GM21576 (cell line): ENCODE measurements at regions not wholly inside any gene's neighbourhood (a gene's known extent, or its start where the extent isn't known, plus 50 kb on each side); places are given as distances from the start of the nearest gene placed in this dataset.
"Not testable (repeated sequence)": the region's sequence is repeated elsewhere in the genome, so short reads cannot be mapped to it uniquely, and the experiment has no call there.

ENCODE experiments used
- ATAC-seq: cut with Tn5 transposase; IDR thresholded peaks from one replicate; pipeline ENCODE4 v1.9.1; 2021; ENCODE audit warnings: mild to moderate bottlenecking, moderate library complexity; ENCODE audit not compliant: unreplicated experiment

- no peak for ATAC-seq
Observed at GRCh38 chr10:2392145-2392812, 655.0 kb upstream of the ADARB2 start.

GRCh38 chr10:2387672-2388071 is 650.3 kb upstream of the ADARB2 start:
- ATAC-seq, result no peak

- ATAC-seq, result no peak
Observed at GRCh38 chr10:2387261-2387660, 649.9 kb upstream of the ADARB2 start.

GRCh38 chr10:2380218-2380617 is 642.9 kb upstream of the ADARB2 start:
- no peak for ATAC-seq

GRCh38 chr10:2367083-2367482 is 629.8 kb upstream of the ADARB2 start:
- ATAC-seq, result no peak

GRCh38 chr10:2366264-2366931 is 629.1 kb upstream of the ADARB2 start:
- no peak for ATAC-seq

DNA sequence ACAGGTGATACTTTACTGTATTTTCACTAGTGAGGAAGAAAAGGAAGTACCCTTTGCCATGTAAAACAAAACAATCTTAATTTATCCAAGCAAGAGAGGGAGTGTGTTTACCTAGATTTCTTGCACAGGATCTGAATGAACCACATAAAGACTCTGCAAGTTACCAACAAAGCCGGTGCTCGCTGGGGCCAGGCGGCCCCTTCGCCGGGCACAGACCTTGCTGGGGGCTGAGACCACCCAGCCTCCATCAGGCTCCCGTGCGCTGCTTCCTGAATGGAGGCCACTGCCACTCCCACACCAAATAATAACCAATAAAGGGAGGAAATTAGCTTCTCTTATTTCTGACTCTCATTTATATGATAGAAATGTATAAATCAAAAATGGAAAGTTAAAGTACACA is 625.0 kb upstream of the ADARB2 start:
- ATAC-seq, result no peak

DNA sequence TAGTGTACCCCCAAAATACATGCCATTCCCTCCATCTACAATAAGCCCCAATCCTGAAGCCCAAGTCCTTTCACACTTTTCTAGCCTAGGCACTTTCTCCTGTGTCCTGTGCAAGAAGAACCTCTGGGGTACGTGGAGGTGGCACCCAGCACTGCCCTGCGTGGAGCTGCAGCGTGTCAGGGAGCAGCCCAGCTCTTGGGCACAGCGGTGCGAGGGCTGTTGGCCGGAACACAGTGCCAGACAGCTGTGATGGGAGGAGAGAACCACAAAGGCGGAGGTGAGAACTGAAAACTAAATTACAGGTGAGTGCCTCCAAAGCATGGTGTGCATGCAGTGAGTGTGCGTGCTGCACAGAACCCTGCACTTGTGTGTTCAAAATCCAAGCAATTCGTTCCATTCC is 621.3 kb upstream of the ADARB2 start:
- ATAC-seq, result no peak

DNA sequence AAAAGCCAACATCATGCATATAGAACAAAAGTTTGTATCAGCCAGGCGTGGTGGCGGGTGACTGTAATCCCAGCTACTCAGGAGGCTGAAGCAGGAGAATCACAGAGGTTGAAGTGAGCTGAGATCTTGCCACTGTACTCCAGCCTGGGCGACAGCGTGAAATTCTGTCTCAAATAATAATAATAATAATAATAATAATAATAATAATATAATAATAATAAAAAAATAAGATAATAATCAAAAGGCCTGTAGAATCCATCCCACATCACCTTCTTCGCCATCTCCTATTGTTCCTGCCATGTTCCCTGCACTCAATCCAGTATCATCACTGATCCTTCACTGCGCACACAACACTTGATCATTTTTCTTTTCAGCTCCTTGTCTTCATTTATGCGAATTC is 619.3 kb upstream of the ADARB2 start:
- ATAC-seq, result no peak

GRCh38 chr10:2351566-2351965 is 614.2 kb upstream of the ADARB2 start:
- no peak for ATAC-seq

DNA sequence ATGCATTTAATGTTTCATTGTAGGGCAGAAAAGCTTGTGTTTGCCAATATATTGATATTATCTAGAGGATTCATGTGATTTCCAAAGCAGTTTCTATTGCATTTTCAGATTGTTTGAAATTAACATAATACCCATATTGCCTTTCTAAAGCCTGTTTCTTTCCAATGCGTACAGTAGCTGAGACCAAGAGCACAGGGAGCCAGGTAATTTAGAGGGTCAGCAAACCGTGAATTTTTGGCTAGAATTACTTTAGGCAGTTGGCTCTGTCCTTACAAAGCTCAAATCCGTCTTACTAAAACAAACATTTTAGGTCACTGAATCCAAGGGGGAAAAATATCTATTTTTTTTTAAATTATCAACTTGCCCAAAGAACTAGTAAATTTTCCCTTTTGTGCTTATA is 604.9 kb upstream of the ADARB2 start:
- no peak for ATAC-seq

GRCh38 chr10:2340831-2341647 is 603.7 kb upstream of the ADARB2 start:
- ATAC-seq, result no peak

DNA sequence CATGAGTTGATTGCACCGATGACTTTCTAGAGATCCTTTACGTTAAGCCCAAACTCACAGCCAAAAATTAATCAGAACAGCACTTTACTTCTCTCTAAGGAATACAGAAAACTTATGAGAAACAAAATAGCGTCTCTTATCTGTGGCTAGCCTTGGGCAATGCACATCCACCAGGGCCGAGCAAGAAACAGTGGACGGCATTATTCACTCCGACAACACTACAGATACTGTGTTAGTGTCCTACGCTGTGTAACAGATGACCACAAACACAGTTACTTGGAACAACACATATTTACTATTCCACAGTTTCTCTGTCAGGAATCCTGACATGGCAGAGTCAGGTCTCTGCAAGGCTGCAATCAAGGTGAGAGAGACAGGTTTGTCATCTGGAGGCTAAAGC is 598.3 kb upstream of the ADARB2 start:
- ATAC-seq, result no peak

GRCh38 chr10:2334575-2334974 is 597.2 kb upstream of the ADARB2 start:
- no peak for ATAC-seq

DNA sequence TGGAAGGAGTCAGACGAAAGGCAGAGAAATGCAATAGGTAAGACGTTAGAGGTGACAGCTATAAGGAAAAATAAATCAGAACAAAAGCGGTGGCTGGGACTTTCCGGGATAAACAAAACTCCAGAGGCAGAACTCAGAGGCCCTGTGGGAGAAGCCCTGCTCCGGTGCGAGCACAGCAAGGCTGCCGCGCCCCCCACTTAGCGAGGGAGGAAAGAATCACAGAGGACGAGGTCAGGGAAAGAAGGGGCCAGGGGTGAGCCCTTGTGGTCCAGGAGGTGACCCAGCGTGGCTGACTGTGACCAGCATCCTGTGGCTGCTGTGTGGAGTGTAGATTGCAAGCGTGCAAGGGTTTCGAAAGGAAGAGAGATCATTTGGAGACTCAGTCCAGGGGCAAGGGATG is 591.8 kb upstream of the ADARB2 start:
- ATAC-seq, result no peak

GRCh38 chr10:2326411-2326810 is 589.1 kb upstream of the ADARB2 start:
- no peak for ATAC-seq

DNA sequence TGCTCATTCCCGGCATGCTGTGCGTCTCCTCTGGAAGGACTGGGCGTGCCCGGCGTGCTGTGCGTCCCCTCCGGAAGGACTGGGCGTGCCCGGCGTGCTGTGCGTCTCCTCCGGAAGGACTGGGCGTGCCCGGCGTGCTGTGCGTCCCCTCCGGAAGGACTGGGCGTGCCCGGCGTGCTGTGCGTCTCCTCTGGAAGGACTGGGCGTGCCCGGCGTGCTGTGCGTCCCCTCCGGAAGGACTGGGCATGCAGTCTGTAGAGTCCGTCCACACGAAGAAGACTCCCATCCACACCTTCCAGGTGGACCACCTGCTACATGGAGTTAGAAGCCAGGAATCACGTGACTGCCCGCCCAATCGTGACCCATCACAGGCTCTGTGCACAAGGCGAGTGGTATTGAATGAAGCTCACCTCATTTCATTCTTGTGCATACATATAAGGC is 577.7 kb upstream of the ADARB2 start:
- ATAC-seq, result not testable (repeated sequence)

GRCh38 chr10:2306081-2306480 is 568.8 kb upstream of the ADARB2 start:
- ATAC-seq, result no peak

DNA sequence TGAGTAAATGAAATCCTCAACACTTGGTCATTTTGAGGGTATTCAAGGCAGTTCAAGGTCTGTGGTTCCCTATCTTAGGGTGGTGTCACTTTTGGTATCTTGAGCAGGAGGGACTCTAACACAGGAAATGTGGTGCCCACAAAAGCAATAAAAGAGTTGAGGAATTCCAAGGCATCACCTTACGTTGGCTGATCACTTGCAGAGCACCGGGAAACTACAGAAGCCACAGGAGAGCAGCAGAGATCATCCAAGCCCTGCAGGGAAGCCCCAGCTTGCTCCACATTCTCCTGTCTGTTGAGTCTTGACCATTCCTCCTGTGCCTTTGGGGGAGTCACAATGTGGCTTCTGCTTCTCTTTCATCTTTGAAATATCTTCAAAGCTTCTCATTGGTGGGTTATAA is 565.8 kb upstream of the ADARB2 start:
- no peak for ATAC-seq

- ATAC-seq, result no peak
Observed at GRCh38 chr10:2301227-2301626, 563.9 kb upstream of the ADARB2 start.

DNA sequence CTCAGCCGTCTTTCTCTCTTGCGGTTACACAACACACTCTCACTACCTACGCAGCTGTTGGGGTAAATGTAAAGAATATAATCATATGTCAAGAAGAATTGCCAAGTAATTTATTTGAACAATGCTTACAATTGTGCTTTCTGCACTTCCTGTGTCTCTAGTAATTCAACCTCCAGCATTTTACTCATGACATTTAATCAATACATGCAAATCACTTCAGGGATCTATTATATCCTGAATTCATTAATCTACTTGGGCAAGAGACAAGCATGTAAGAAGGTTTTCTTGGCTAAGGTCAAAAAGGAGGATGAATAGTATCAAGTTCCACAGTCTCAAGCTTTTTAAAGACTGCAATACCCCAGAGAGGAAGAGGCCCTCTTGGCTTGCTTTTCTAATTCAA is 562.9 kb upstream of the ADARB2 start:
- ATAC-seq, result no peak
